Transverse colon (tissue), 4 donors: ENCODE measurements at regions not wholly inside any gene's neighbourhood (a gene's known extent, or its start where the extent isn't known, plus 50 kb on each side); places are given as distances from the start of the nearest gene placed in this dataset.

ENCODE experiments used
- CTCF ChIP-seq, 5 experiments: fragments of 200-600 bp in 3 of 5; fragments of 450-650 bp in 2 of 5; sonication (generic) in 3 of 5; IDR thresholded peaks; 1 replicate in 2 of 5; 2 replicates in 3 of 5; pipeline ENCODE4 v1.5.1; 2016 to 2017; ENCODE audit warnings: antibody characterized with exemption in 5 of 5, inconsistent platforms in 3 of 5, mild to moderate bottlenecking in 2 of 5, moderate library complexity in 1 of 5
- EP300 ChIP-seq: sonication (generic); formaldehyde crosslinking; IDR thresholded peaks from one replicate; pipeline ENCODE4 v1.6.1; 2017; ENCODE audit warnings: antibody characterized with exemption, low read depth
- POLR2A ChIP-seq: fragments of 450-650 bp; IDR thresholded peaks from one replicate; pipeline ENCODE4 v1.6.1; 2016; ENCODE audit warnings: antibody characterized with exemption, mild to moderate bottlenecking, moderate library complexity
- POLR2AphosphoS5 ChIP-seq, 3 donors: sonication (generic); formaldehyde crosslinking; IDR thresholded peaks; one replicate each; pipeline ENCODE4 v1.6.1; 2016; ENCODE audit warnings: antibody characterized with exemption in 3 of 3

DNA sequence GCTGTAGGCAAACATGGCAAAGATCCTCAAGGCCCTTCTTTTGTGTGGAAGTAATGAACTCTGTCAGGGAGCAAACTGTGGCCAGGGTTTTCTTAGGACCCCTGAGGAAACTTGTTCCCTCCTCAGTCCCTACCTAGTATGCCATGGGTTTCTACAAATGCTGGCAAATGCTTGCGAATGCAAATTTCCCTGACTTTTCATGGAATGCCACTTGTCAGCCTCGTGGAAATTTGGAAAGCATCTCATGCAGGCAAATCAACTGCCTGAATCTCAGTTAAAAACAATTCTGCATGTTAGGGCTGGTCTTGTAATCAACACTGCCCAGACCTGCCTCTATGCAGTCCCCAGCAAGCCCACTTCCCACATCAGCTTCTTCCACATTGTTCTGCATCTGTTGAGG, 334.9 kb upstream of the AJAP1 start:
- TF ChIP-seq CTCF (IDR thresholded peaks at IDR 0.05) (no peak), POLR2A (no peak), POLR2AphosphoS5 (IDR thresholded peaks at IDR 0.05) (no peak), EP300 (no peak)
